ENCODE measurements at regions not wholly inside any gene's neighbourhood (a gene's known extent, or its start where the extent isn't known, plus 50 kb on each side); places are given as distances from the start of the nearest gene placed in this dataset.

DNA sequence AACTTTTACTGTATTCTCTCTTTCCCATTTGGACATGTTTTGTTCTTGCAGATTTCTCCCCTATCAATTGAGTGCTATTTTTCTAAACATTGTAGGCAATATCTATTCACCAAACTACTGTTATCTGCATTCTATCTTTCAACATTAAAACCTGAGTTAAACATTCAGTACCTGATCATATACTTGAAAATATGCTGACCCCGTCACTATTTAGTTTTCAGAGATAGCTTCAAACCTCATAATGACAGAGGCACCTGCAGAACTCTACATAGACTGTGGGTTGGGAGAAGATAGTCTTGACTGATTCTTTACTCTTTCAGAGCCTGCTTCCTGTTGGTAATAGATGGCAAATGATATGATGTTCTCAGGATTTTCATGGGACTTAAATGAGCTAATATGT lies 965.7 kb upstream of the GOT2 start:
- Histone ChIP-seq H3K36me3 (ENCODE audit: control insufficient read depth, insufficient read depth, low read length) (no peaks in the 10 kb centered on the region), H3K27me3 (ENCODE audit: control insufficient read depth, insufficient read depth, low read length) (no peaks in the 10 kb centered on the region), H3K4me3 (ENCODE audit: low read depth, low read length) (no peak overlapping the region)
- TF ChIP-seq, protein P1, sequence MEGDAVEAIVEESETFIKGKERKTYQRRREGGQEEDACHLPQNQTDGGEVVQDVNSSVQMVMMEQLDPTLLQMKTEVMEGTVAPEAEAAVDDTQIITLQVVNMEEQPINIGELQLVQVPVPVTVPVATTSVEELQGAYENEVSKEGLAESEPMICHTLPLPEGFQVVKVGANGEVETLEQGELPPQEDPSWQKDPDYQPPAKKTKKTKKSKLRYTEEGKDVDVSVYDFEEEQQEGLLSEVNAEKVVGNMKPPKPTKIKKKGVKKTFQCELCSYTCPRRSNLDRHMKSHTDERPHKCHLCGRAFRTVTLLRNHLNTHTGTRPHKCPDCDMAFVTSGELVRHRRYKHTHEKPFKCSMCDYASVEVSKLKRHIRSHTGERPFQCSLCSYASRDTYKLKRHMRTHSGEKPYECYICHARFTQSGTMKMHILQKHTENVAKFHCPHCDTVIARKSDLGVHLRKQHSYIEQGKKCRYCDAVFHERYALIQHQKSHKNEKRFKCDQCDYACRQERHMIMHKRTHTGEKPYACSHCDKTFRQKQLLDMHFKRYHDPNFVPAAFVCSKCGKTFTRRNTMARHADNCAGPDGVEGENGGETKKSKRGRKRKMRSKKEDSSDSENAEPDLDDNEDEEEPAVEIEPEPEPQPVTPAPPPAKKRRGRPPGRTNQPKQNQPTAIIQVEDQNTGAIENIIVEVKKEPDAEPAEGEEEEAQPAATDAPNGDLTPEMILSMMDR (IDR thresholded peaks at IDR 0.05; ENCODE audit: insufficient read depth, low read length, severe bottlenecking), result no peak
- DNase-seq (ENCODE audit: low read depth) (no peak), FAIRE-seq (no peak)

DNA sequence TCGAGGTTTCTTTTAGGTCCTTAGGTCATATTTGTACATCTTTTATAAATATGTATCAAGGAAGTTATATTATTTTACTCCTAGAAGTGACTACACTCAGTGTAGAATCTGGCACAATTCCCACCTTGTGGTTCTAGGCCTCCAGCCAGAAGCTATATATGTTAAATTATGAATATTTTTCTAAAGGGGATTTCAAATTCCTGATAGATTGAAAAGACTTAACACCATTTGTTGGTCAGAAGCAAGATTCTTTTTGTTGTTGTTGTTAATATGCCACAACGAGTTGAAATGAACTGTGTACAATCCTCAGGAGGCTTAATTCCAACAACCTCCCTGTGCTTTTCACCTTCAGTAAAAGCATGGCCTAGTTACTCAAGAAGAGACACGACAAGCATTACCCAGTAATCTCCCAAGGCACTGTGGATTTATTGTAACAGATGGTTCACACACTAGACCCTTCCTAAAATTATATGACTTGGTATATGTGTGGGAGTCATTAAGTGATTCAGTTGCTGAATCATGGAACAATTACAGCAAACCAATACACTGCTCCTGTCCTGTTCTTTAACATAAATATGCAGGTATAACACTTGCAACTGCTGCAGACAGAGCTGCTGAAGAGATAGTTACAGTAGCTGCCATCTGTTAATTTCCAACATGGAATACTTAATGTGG lies 964.4 kb upstream of the GOT2 start:
- FAIRE-seq, result no peak
- H3K27me3 ChIP-seq (ENCODE audit: control insufficient read depth, insufficient read depth, low read length), result no peaks in the 10 kb centered on the region
- TF ChIP-seq, protein P1 (IDR thresholded peaks at IDR 0.05; ENCODE audit: insufficient read depth, low read length, severe bottlenecking), result no peak
- no peaks in the 10 kb centered on the region for H3K36me3 ChIP-seq (ENCODE audit: control insufficient read depth, insufficient read depth, low read length)
- H3K4me3 ChIP-seq (ENCODE audit: low read depth, low read length), result no peak overlapping the region
- DNase-seq (ENCODE audit: low read depth), result peak; percentile 0

DNA sequence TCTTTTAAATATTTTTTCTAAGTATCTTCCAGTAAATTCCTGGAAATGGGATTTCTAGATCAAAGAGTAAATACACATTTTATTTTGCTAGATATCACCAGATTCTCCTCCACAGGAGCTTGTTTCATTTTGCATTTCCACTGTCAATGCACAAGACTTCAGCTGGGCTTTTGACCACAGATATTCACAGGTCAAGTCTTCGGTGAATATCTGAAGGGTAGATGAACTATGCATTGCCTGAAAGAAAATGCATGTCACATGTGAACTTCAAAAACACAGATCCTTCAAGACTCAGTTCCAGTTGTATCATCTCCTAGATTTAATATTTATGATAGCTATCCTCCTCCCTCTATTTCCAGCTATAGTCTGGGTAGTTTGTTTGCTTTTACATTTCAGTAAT lies 963.6 kb upstream of the GOT2 start:
- H3K27me3 ChIP-seq (ENCODE audit: control insufficient read depth, insufficient read depth, low read length), result no peaks in the 10 kb centered on the region
- no peak overlapping the region for H3K4me3 ChIP-seq (ENCODE audit: low read depth, low read length)
- no peak for DNase-seq (ENCODE audit: low read depth)
- no peaks in the 10 kb centered on the region for H3K36me3 ChIP-seq (ENCODE audit: control insufficient read depth, insufficient read depth, low read length)
- FAIRE-seq, result no peak
- TF ChIP-seq, protein P1 (IDR thresholded peaks at IDR 0.05; ENCODE audit: insufficient read depth, low read length, severe bottlenecking), result no peak

DNA sequence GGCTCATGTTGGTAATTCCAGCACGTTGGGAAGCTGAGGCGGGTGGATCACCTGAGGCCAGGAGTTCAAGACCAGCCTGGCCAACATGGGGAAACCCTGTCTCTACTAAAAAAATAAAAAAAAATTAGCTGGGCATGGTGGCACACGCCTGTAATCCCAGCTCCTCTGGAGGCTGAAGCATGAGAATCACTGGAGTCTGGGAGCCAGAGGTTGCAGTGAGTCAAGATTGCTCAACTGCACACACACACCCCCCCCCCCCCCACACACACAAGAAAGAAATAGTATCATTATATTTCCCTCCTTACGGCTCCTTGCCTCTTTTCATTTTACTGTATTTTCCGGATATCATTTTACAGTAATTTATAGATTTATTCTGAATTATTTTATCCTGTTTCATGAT lies 963.1 kb upstream of the GOT2 start:
- H3K27me3 ChIP-seq (ENCODE audit: control insufficient read depth, insufficient read depth, low read length), result no peaks in the 10 kb centered on the region
- FAIRE-seq (no peak), DNase-seq (ENCODE audit: low read depth) (no peak)
- TF ChIP-seq, protein P1 (IDR thresholded peaks at IDR 0.05; ENCODE audit: insufficient read depth, low read length, severe bottlenecking), result no peak
- no peak overlapping the region for H3K4me3 ChIP-seq (ENCODE audit: low read depth, low read length)
- H3K36me3 ChIP-seq (ENCODE audit: control insufficient read depth, insufficient read depth, low read length), result no peaks in the 10 kb centered on the region

DNA sequence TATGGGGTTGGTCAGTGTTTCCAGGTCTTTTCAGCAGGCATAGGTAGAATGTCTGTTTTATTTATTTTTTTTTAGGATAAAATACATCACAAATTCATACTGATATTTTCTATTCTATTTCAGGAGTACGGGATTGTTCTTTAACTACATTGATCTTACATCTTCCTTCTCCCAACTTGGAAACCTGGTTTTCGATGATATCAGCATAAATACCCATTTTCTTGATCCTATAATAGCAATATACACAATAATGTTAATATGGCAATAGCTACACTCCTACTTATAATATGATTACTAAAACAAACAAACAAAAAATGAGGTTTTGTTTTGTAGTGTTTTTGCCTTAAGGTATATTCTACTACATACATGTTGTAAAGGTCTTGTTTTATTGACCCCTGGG lies 962.4 kb upstream of the GOT2 start:
- no peak for FAIRE-seq

More for the DNA sequence above, 962.4 kb upstream of the GOT2 start:
- DNase-seq (ENCODE audit: low read depth), result no peak
- Histone ChIP-seq H3K36me3 (ENCODE audit: control insufficient read depth, insufficient read depth, low read length) (no peaks in the 10 kb centered on the region), H3K27me3 (ENCODE audit: control insufficient read depth, insufficient read depth, low read length) (no peaks in the 10 kb centered on the region), H3K4me3 (ENCODE audit: low read depth, low read length) (no peak overlapping the region)
- TF ChIP-seq, protein P1 (IDR thresholded peaks at IDR 0.05; ENCODE audit: insufficient read depth, low read length, severe bottlenecking), result no peak

Data from bronchial epithelial cell (primary cell).